Peyer's patch (tissue), 4 donors: ENCODE measurements at regions not wholly inside any gene's neighbourhood (a gene's known extent, or its start where the extent isn't known, plus 50 kb on each side); places are given as distances from the start of the nearest gene placed in this dataset.

Experiments
- CTCF ChIP-seq, 6 experiments: fragments of 450-650 bp in 4 of 6; fragments of 200-600 bp in 2 of 6; sonication (generic) in 1 of 6; IDR thresholded peaks; one replicate each; pipeline ENCODE4 v1.5.1; 2017 to 2019; ENCODE audit warnings: antibody characterized with exemption in 6 of 6, mild to moderate bottlenecking in 3 of 6, moderate library complexity in 1 of 6
- POLR2A ChIP-seq, 2 donors: fragments of 450-650 bp; IDR thresholded peaks; one replicate each; pipeline ENCODE4 v1.5.1; 2017; ENCODE audit warnings: antibody characterized with exemption in 2 of 2, mild to moderate bottlenecking in 2 of 2, moderate library complexity in 2 of 2

GRCh38 chr2:196230061-196230854 lies 58.9 kb upstream of the STK17B start:
- TF ChIP-seq CTCF (IDR thresholded peaks at IDR 0.05), result no peak
- TF ChIP-seq POLR2A (IDR thresholded peaks at IDR 0.05), result peak; percentile 13 to 54
